PC-3 (cell line): ENCODE measurements at regions not wholly inside any gene's neighbourhood (a gene's known extent, or its start where the extent isn't known, plus 50 kb on each side); places are given as distances from the start of the nearest gene placed in this dataset.

Experiments used
- EZH2 ChIP-seq: fragments of 300-600 bp; sonication (generic); IDR thresholded peaks from one replicate; pipeline ENCODE4 v1.6.1; 2017; ENCODE audit warnings: antibody characterized with exemption, mild to moderate bottlenecking, low read length; ENCODE audit not compliant: unreplicated experiment
- TF ChIP-seq, protein P1 (sequence below): fragments of 300-600 bp; sonication (generic); conservative IDR thresholded peaks from 2 replicates; pipeline ENCODE4 v1.5.1; 2017; ENCODE audit warnings: antibody characterized with exemption, low read depth, mild to moderate bottlenecking, low read length

DNA sequence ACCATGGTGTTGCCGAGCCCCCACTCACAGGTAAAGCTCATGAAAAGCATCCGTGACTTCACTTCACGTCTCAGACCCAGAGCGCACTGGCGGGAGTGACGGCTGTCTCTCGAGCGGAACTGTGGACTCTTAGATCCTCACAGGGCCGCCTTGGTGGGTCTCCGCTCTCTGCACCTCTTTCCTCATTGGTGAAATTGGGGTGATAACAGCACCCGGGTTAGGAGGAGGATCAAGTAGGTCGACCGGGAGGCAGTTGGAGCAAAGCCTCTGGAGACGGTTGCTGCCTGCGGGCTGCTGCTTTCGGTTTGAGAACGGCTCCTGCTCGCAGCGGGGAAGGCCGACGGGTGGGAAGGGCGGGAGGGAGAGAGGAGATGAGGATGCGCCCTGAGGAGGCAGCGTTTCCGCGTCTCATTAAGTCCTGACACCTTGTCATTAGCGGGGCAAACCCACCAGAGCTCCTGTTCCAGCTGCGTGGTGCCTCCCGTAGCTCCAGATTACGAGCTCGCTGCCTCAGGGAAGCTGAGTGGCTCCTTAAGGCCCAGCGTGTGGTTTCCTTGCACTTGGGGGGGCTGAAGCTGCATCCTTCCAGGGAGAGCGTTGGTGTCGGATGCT, 51.9 kb upstream of the CFAP46 start:
- TF ChIP-seq, protein P1, sequence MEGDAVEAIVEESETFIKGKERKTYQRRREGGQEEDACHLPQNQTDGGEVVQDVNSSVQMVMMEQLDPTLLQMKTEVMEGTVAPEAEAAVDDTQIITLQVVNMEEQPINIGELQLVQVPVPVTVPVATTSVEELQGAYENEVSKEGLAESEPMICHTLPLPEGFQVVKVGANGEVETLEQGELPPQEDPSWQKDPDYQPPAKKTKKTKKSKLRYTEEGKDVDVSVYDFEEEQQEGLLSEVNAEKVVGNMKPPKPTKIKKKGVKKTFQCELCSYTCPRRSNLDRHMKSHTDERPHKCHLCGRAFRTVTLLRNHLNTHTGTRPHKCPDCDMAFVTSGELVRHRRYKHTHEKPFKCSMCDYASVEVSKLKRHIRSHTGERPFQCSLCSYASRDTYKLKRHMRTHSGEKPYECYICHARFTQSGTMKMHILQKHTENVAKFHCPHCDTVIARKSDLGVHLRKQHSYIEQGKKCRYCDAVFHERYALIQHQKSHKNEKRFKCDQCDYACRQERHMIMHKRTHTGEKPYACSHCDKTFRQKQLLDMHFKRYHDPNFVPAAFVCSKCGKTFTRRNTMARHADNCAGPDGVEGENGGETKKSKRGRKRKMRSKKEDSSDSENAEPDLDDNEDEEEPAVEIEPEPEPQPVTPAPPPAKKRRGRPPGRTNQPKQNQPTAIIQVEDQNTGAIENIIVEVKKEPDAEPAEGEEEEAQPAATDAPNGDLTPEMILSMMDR, result no peak
- TF ChIP-seq EZH2, result no peak
